ENCODE measurements at regions not wholly inside any gene's neighbourhood (a gene's known extent, or its start where the extent isn't known, plus 50 kb on each side); places are given as distances from the start of the nearest gene placed in this dataset.

GRCh38 chr9:88813638-88814209 lies 177.5 kb upstream of the S1PR3 start:
- no peaks in the 10 kb centered on the region for H3K9me3 ChIP-seq (ENCODE audit: control insufficient read depth, low read depth, low read length)
- H3K27me3 Mint-ChIP-seq (ENCODE audit: low read depth), result no peaks in the 10 kb centered on the region; the same call in 1 of the 2 replicates
- no peaks in the 10 kb centered on the region for H3K9me3 Mint-ChIP-seq
- WGBS (ENCODE audit: extremely low coverage, insufficient read length, low lambda C conversion rate), result no CpG with 5 or more reads among the region's 8 CpGs
- no peak overlapping the region for H4K91ac ChIP-seq (ENCODE audit: insufficient read length, low read depth, low read length)
- no peak overlapping the region for H3K4me2 ChIP-seq (ENCODE audit: insufficient read depth, insufficient read length, low read length)
- peaks cover 13 to 24% of the 10 kb centered on the region in 2 experiments for H3K4me1 Mint-ChIP-seq
- H3K79me1 ChIP-seq (ENCODE audit: insufficient read depth, low read depth, low read length, poor library complexity, severe bottlenecking), result no peaks in the 10 kb centered on the region
- no peak overlapping the region; a peak in 1 of 7 replicates for H3K27ac Mint-ChIP-seq
- no peak overlapping the region for H3K23ac ChIP-seq (ENCODE audit: insufficient read length, low read depth, low read length)
- H2BK120ac ChIP-seq (ENCODE audit: low read depth, low read length, poor library complexity, severe bottlenecking), result no peak overlapping the region
- no peak overlapping the region for H2BK15ac ChIP-seq (ENCODE audit: low read depth, low read length)
- H3K27ac ChIP-seq (ENCODE audit: insufficient read length, low read depth, low read length), result no peak overlapping the region
- H2BK5ac ChIP-seq (ENCODE audit: insufficient read length, low read length), result no peak overlapping the region
- no peaks in the 10 kb centered on the region for H3K79me2 ChIP-seq (ENCODE audit: insufficient read depth, low read length)
- no peak overlapping the region for H4K8ac ChIP-seq (replicated peaks; ENCODE audit: insufficient read length, low read depth, low read length)
- H2AFZ ChIP-seq (ENCODE audit: low read length), result no peak overlapping the region
- DNase-seq, result no peak
- no peaks in the 10 kb centered on the region for H3K36me3 Mint-ChIP-seq (ENCODE audit: insufficient read depth in 1 of 3, low read depth in 3 of 3)
- no peak overlapping the region for H2BK12ac ChIP-seq (ENCODE audit: insufficient read length, low read depth, low read length)
- no peak overlapping the region for H3T11ph ChIP-seq (ENCODE audit: low read length)
- no peak overlapping the region for H3K18ac ChIP-seq (ENCODE audit: insufficient read length, low read depth, low read length)
- no peak overlapping the region for H3K4ac ChIP-seq (ENCODE audit: low read depth, low read length)
- no peaks in the 10 kb centered on the region for H3K23me2 ChIP-seq (ENCODE audit: insufficient read length, low read depth, low read length, poor library complexity, severe bottlenecking)
- TF ChIP-seq CTCF (conservative IDR thresholded peaks at IDR 0.05), result no peak
- H3K4me1 ChIP-seq (ENCODE audit: insufficient read depth, low read length), result peaks cover 2% of the 10 kb centered on the region; the same call in 1 of the 2 replicates
- H4K20me1 ChIP-seq (ENCODE audit: control insufficient read depth, insufficient read depth, insufficient read length), result no peaks in the 10 kb centered on the region
- no peak overlapping the region for H3K14ac ChIP-seq (ENCODE audit: insufficient read depth, low read length)
- H4K5ac ChIP-seq (ENCODE audit: insufficient read length, low read depth, low read length), result no peak overlapping the region
- no peak overlapping the region for H2AK5ac ChIP-seq (ENCODE audit: insufficient read length, low read length)
- no peak overlapping the region for H3K56ac ChIP-seq (ENCODE audit: insufficient read length, low read depth, low read length)
- no peaks in the 10 kb centered on the region for H3K27me3 ChIP-seq (ENCODE audit: insufficient read depth, low read length)
- H2BK20ac ChIP-seq (ENCODE audit: low read depth, low read length, poor library complexity, severe bottlenecking), result no peak overlapping the region
- H3K4me3 Mint-ChIP-seq, result no peak overlapping the region
- no peak overlapping the region for H3K9ac ChIP-seq (ENCODE audit: extremely low read depth, insufficient read length, low read length)

Measured in H9 (cell line).